OCI-LY1 (cell line): ENCODE measurements at regions not wholly inside any gene's neighbourhood (a gene's known extent, or its start where the extent isn't known, plus 50 kb on each side); places are given as distances from the start of the nearest gene placed in this dataset.

ENCODE experiments used
- H2AFZ ChIP-seq: fragments of 200-600 bp; sonication (generic), shearing (Covaris generic); 2 replicates; pipeline ENCODE4 v1.6.0; 2014; ENCODE audit warnings: antibody characterized with exemption, mild to moderate bottlenecking, low read length
- H3F3A ChIP-seq: fragments of 200-600 bp; sonication (generic), shearing (Covaris generic); 2 replicates; pipeline ENCODE4 v1.6.0; 2014; ENCODE audit warnings: mild to moderate bottlenecking, antibody characterized with exemption, low read length, moderate library complexity; ENCODE audit not compliant: insufficient read depth
- H3K27ac ChIP-seq: fragments of 200-600 bp; sonication (generic); 2 replicates; pipeline ENCODE4 v1.5.1; 2014; ENCODE audit warnings: low read length, mixed run types, mild to moderate bottlenecking, low read depth; ENCODE audit not compliant: poor library complexity, severe bottlenecking
- H3K27me3 ChIP-seq: fragments of 200-600 bp; sonication (generic); 2 replicates; pipeline ENCODE4 v1.6.0; 2014; ENCODE audit warnings: antibody characterized with exemption, mild to moderate bottlenecking, low read length, moderate library complexity; ENCODE audit not compliant: insufficient read depth
- H3K36me3 ChIP-seq: fragments of 200-600 bp; sonication (generic); 2 replicates; pipeline ENCODE4 v1.6.1; 2014; ENCODE audit warnings: mild to moderate bottlenecking, antibody characterized with exemption, low read length, moderate library complexity, mixed read lengths; ENCODE audit not compliant: insufficient read depth
- H3K4me1 ChIP-seq: fragments of 200-600 bp; sonication (generic); 2 replicates; pipeline ENCODE4 v1.5.1; 2014; ENCODE audit warnings: mild to moderate bottlenecking, low read length, moderate library complexity; ENCODE audit not compliant: insufficient read depth, severe bottlenecking
- H3K4me2 ChIP-seq: fragments of 200-600 bp; sonication (generic), shearing (Covaris generic); 2 replicates; pipeline ENCODE4 v1.6.1; 2014; ENCODE audit warnings: low read length
- H3K4me3 ChIP-seq: fragments of 200-600 bp; sonication (generic); 2 replicates; pipeline ENCODE4 v1.5.1; 2014; ENCODE audit warnings: low read length, low read depth, mild to moderate bottlenecking, mixed read lengths; ENCODE audit not compliant: poor library complexity, severe bottlenecking
- H3K79me2 ChIP-seq: fragments of 200-600 bp; shearing (Covaris generic); 2 replicates; pipeline ENCODE4 v1.6.1; 2016; ENCODE audit warnings: mixed run types, low read length, mixed read lengths; ENCODE audit not compliant: insufficient read depth
- H3K9ac ChIP-seq: fragments of 200-600 bp; sonication (generic), shearing (Covaris generic); 2 replicates; pipeline ENCODE4 v1.6.1; 2014; ENCODE audit warnings: mild to moderate bottlenecking, low read length, mixed read lengths
- H3K9me2 ChIP-seq: fragments of 200-600 bp; sonication (generic), shearing (Covaris generic); 2 replicates; pipeline ENCODE4 v1.6.1; 2014; ENCODE audit warnings: low read depth, mild to moderate bottlenecking, low read length, mixed read lengths
- H3K9me3 ChIP-seq: fragments of 200-600 bp; shearing (Covaris generic); 2 replicates; pipeline ENCODE4 v1.6.1; 2014; ENCODE audit warnings: low read length, mixed read lengths
- H4K20me1 ChIP-seq: fragments of 200-600 bp; sonication (generic), shearing (Covaris generic); 2 replicates; pipeline ENCODE4 v1.6.0; 2016; ENCODE audit warnings: mild to moderate bottlenecking, low read length; ENCODE audit not compliant: insufficient read depth
- EZH2 ChIP-seq: fragments of 200-600 bp; sonication (generic), shearing (Covaris generic); IDR thresholded peaks from 2 replicates; pipeline ENCODE4 v1.8.0; 2017; ENCODE audit warnings: borderline replicate concordance, mixed run types, mild to moderate bottlenecking, antibody characterized with exemption, low read length, moderate library complexity, mixed read lengths
- TF ChIP-seq, protein P1 (sequence below): fragments of 200-600 bp; sonication (generic), shearing (Covaris generic); IDR thresholded peaks from 2 replicates; pipeline ENCODE4 v1.5.1; 2017; ENCODE audit warnings: mild to moderate bottlenecking, antibody characterized with exemption, low read length, moderate library complexity, mixed read lengths

DNA sequence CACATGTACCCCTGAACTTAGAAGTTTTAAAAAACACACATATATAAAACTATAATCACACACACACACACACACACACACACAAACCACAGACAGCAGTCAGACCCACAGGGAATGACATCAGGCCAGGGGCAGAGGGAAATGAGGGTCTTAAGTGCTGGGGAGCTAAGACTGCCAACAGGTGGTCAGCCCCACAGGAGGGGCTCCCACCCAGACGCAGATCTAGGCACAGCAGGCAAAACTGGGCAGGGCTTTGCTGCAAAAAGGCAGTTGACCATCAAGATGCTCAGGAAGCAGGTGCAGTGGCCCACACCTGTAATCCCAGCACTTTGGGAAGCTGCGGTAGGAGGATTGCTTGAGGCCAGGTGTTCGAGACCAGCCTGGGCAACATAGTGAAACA lies 121.0 kb upstream of the LSM14A start:
- TF ChIP-seq EZH2 = no peak
- TF ChIP-seq, protein P1, sequence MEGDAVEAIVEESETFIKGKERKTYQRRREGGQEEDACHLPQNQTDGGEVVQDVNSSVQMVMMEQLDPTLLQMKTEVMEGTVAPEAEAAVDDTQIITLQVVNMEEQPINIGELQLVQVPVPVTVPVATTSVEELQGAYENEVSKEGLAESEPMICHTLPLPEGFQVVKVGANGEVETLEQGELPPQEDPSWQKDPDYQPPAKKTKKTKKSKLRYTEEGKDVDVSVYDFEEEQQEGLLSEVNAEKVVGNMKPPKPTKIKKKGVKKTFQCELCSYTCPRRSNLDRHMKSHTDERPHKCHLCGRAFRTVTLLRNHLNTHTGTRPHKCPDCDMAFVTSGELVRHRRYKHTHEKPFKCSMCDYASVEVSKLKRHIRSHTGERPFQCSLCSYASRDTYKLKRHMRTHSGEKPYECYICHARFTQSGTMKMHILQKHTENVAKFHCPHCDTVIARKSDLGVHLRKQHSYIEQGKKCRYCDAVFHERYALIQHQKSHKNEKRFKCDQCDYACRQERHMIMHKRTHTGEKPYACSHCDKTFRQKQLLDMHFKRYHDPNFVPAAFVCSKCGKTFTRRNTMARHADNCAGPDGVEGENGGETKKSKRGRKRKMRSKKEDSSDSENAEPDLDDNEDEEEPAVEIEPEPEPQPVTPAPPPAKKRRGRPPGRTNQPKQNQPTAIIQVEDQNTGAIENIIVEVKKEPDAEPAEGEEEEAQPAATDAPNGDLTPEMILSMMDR = no peak
- Histone ChIP-seq H3K27ac (no peak overlapping the region), H3K9ac (no peak overlapping the region), H3K27me3 (no peaks in the 10 kb centered on the region; the same call in 1 of the 2 replicates), H3F3A (no peaks in the 10 kb centered on the region), H3K79me2 (no peaks in the 10 kb centered on the region), H3K36me3 (no peaks in the 10 kb centered on the region), H3K9me2 (no peaks in the 10 kb centered on the region), H3K4me1 (no peaks in the 10 kb centered on the region), H2AFZ (no peak overlapping the region), H3K4me3 (no peak overlapping the region), H3K4me2 (no peak overlapping the region), H3K9me3 (no peaks in the 10 kb centered on the region), H4K20me1 (no peaks in the 10 kb centered on the region)

DNA sequence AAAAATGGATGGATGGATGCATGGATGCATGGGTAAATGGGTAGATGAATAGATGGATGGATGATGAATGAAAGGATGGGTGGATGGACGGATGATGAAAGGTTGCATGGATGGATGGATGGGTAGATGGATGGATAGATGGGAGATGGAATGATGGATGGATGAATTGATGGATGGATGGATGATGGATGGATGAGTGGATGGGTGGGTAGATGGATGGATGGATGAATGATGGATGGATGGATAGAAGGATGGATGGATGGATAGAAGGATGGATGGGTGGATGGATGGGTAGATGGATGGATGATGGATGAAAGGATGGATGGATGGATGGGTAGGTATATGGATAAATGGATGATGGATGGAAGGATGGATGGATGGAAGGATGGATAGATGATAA lies 115.1 kb upstream of the LSM14A start:
- Histone ChIP-seq H3K79me2 (no peaks in the 10 kb centered on the region), H3K9me2 (no peaks in the 10 kb centered on the region), H3K27ac (no peak overlapping the region), H3K9me3 (no peaks in the 10 kb centered on the region), H3F3A (no peaks in the 10 kb centered on the region), H4K20me1 (no peaks in the 10 kb centered on the region), H3K4me2 (no peak overlapping the region), H3K4me3 (no peak overlapping the region), H3K4me1 (no peaks in the 10 kb centered on the region), H3K27me3 (no peaks in the 10 kb centered on the region), H3K36me3 (no peaks in the 10 kb centered on the region), H2AFZ (no peak overlapping the region), H3K9ac (no peak overlapping the region)
- TF ChIP-seq, protein P1 = no peak

DNA sequence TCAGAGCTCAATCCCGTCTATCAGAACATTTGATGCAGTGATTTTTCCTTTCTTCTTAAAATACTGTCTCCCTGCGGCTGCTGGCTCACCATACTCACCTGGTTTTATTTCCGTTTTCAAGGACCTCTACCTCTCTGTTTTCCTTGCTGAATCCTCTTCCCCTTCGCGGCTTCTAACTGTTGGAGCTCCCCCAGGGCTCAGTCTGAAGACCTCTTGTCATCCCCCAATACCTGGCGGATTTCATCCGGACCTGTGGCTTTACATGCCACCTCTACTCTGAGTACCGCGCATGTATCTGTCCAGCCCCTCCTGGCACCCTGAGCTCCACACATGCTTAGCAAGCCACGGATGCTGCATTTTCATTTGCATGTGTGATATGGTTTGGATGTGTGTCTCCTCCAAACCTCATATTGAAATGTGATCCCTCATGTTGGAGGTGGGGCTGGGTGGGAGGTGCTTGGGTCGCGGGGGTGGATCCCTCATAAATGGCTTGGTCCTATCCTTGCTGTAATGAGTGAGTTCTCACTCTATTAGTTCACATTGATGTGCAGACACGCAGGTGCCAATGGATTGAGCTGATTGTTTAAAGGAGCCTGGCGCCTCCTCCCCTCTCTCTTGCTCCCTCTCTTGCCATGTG lies 106.2 kb upstream of the LSM14A start:
- H3K9me3 ChIP-seq = no peaks in the 10 kb centered on the region
- no peak overlapping the region for H3K4me2 ChIP-seq

More for the DNA sequence above, 106.2 kb upstream of the LSM14A start:
- Histone ChIP-seq H3K4me3 (no peak overlapping the region), H3K4me1 (no peaks in the 10 kb centered on the region), H3K27ac (no peak overlapping the region), H3K9ac (no peak overlapping the region), H3K36me3 (no peaks in the 10 kb centered on the region), H3F3A (no peaks in the 10 kb centered on the region), H3K27me3 (peaks cover 4% of the 10 kb centered on the region; the same call in 1 of the 2 replicates), H2AFZ (no peak overlapping the region), H3K79me2 (no peaks in the 10 kb centered on the region), H4K20me1 (no peaks in the 10 kb centered on the region), H3K9me2 (no peaks in the 10 kb centered on the region)
- no peak for TF ChIP-seq EZH2
- TF ChIP-seq, protein P1 = no peak
